PC-3 (cell line): ENCODE measurements at regions not wholly inside any gene's neighbourhood (a gene's known extent, or its start where the extent isn't known, plus 50 kb on each side); places are given as distances from the start of the nearest gene placed in this dataset.

Experiments used
- ATAC-seq: fragments of 200-7000 bp; cut with Tn5 transposase; 2 replicates; pipeline ENCODE4 v1.9.1; 2020; ENCODE audit warnings: mild to moderate bottlenecking, moderate library complexity
- BruUV-seq: library from RNA; stranded (reverse); fragments of 400-500 nt; replicated peaks from 2 replicates; lab custom pipeline; 2021; lab: Mats Ljungman, UMichigan
- CTCF ChIA-PET: fragments of 300-600 bp; sonication (Branson Sonifier 250); formaldehyde crosslinking; loops from one replicate; lab custom pipeline; 2022; ENCODE audit warnings: antibody characterized with exemption; lab: Charles Lee
- POLR2A ChIA-PET: fragments of 300-600 bp; sonication (Branson Sonifier 250); formaldehyde crosslinking; loops from one replicate; lab custom pipeline; 2022; ENCODE audit warnings: antibody characterized with exemption; ENCODE audit not compliant: unreplicated experiment; lab: Charles Lee
- DNase-seq: peaks from one replicate; pipeline ENCODE4 v3.0.0-alpha.2; 2015
- H2AFZ ChIP-seq: fragments of 300-600 bp; sonication (generic); 2 replicates; pipeline ENCODE4 v1.6.0; 2016; ENCODE audit warnings: antibody characterized with exemption, low read length
- H3F3A ChIP-seq: fragments of 300-600 bp; sonication (generic); one replicate; pipeline ENCODE4 v1.6.0; 2017; ENCODE audit warnings: antibody characterized with exemption, low read length, control low read depth, mild to moderate bottlenecking; ENCODE audit not compliant: unreplicated experiment
- H3K27ac ChIP-seq: fragments of 300-600 bp; sonication (generic); 2 replicates; pipeline ENCODE4 v1.5.1; 2016; ENCODE audit warnings: mild to moderate bottlenecking, low read length
- H3K27me3 ChIP-seq: fragments of 300-600 bp; sonication (generic); 2 replicates; pipeline ENCODE4 v1.6.1; 2016; ENCODE audit warnings: low read length, mixed read lengths
- H3K36me3 ChIP-seq: fragments of 300-600 bp; sonication (generic); 2 replicates; pipeline ENCODE4 v1.6.1; 2016; ENCODE audit warnings: low read depth, mixed run types, low read length, mixed read lengths
- H3K4me1 ChIP-seq: fragments of 300-600 bp; sonication (generic); 2 replicates; pipeline ENCODE4 v1.5.1; 2016; ENCODE audit warnings: low read length; ENCODE audit not compliant: insufficient read depth
- H3K4me2 ChIP-seq: fragments of 300-600 bp; sonication (generic); 2 replicates; pipeline ENCODE4 v1.6.0; 2016; ENCODE audit warnings: low read length
- H3K4me3 ChIP-seq: fragments of 300-600 bp; sonication (generic); 2 replicates; pipeline ENCODE4 v1.5.1; 2016; ENCODE audit warnings: mild to moderate bottlenecking, low read length, mixed read lengths
- H3K79me2 ChIP-seq: fragments of 300-600 bp; sonication (generic); 2 replicates; pipeline ENCODE4 v1.6.1; 2017; ENCODE audit warnings: low read length, mixed read lengths
- H3K9ac ChIP-seq: fragments of 300-600 bp; sonication (generic); 2 replicates; pipeline ENCODE4 v1.6.0; 2016; ENCODE audit warnings: mild to moderate bottlenecking, low read length
- H3K9me2 ChIP-seq: fragments of 300-600 bp; sonication (generic); replicated peaks from 2 replicates; pipeline ENCODE4 v1.6.1; 2016; ENCODE audit warnings: mixed run types, low read length, mixed read lengths
- H3K9me3 ChIP-seq: fragments of 300-600 bp; sonication (generic); 2 replicates; pipeline ENCODE4 v1.6.1; 2016; ENCODE audit warnings: low read length, mixed read lengths
- H4K20me1 ChIP-seq: fragments of 300-600 bp; sonication (generic); 2 replicates; pipeline ENCODE4 v1.6.1; 2016; ENCODE audit warnings: low read length, mixed read lengths
- EZH2 ChIP-seq: fragments of 300-600 bp; sonication (generic); IDR thresholded peaks from one replicate; pipeline ENCODE4 v1.6.1; 2017; ENCODE audit warnings: antibody characterized with exemption, mild to moderate bottlenecking, low read length; ENCODE audit not compliant: unreplicated experiment
- EZH2phosphoT487 ChIP-seq: fragments of 300-600 bp; sonication (generic); IDR thresholded peaks from 2 replicates; pipeline ENCODE4 v1.6.1; 2018; ENCODE audit warnings: mild to moderate bottlenecking, antibody characterized with exemption, low read length, borderline replicate concordance
- intact Hi-C: fragments of 100-400 bp; cut with micrococcal nuclease; formaldehyde crosslinking; loops from 2 replicates; pipeline ENCODE4 v1.9.0; 2023
- TF ChIP-seq, protein P1 (sequence below): fragments of 300-600 bp; sonication (generic); conservative IDR thresholded peaks from 2 replicates; pipeline ENCODE4 v1.5.1; 2017; ENCODE audit warnings: antibody characterized with exemption, low read depth, mild to moderate bottlenecking, low read length

DNA sequence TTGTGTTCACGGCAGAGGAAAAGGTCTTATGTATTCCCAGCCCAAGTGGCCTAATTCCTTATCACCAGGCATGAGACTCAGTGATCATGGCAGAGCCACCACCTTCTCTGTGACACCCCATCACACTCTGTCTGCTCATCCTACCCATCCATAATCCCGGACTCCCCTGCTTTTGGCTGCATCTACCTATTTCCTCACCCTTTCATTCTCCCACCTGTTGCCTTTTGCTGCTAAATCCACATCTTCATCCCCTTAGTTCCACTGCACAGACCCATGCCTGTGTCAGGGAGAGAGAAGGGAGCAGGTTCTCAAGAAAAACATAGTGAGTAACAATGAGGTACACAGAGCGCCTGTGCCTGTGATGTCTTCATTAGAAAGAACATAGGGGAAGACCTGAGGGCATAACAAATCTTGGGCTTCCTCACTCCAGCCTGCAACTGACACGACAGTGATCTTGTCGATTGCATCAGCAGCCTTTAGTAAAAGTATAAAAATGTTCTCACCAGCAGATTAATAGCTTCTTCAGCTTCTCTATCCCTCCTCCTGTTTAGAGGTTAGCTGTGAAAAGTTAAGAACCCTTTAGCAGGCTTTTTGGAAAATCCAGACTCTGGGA, 246.5 kb upstream of the SPRED2 start:
- H3F3A ChIP-seq: no peaks in the 10 kb centered on the region
- ATAC-seq (no peak), DNase-seq (no peak)
- no peak overlapping the region for H3K27ac ChIP-seq
- no peak overlapping the region for H2AFZ ChIP-seq
- no peaks in the 10 kb centered on the region for H3K36me3 ChIP-seq
- no peak overlapping the region for H3K4me2 ChIP-seq
- intact Hi-C loops: no loop called here
- TF ChIP-seq EZH2 (no peak), EZH2phosphoT487 (no peak)
- TF ChIP-seq, protein P1, sequence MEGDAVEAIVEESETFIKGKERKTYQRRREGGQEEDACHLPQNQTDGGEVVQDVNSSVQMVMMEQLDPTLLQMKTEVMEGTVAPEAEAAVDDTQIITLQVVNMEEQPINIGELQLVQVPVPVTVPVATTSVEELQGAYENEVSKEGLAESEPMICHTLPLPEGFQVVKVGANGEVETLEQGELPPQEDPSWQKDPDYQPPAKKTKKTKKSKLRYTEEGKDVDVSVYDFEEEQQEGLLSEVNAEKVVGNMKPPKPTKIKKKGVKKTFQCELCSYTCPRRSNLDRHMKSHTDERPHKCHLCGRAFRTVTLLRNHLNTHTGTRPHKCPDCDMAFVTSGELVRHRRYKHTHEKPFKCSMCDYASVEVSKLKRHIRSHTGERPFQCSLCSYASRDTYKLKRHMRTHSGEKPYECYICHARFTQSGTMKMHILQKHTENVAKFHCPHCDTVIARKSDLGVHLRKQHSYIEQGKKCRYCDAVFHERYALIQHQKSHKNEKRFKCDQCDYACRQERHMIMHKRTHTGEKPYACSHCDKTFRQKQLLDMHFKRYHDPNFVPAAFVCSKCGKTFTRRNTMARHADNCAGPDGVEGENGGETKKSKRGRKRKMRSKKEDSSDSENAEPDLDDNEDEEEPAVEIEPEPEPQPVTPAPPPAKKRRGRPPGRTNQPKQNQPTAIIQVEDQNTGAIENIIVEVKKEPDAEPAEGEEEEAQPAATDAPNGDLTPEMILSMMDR: no peak
- H3K9ac ChIP-seq: no peak overlapping the region
- H3K9me2 ChIP-seq: no peaks in the 10 kb centered on the region
- no peaks in the 10 kb centered on the region for H3K9me3 ChIP-seq
- POLR2A ChIA-PET: no interaction called here
- no peaks in the 10 kb centered on the region for H3K79me2 ChIP-seq
- no peak overlapping the region for H3K4me3 ChIP-seq
- CTCF ChIA-PET: no interaction called here
- no peaks in the 10 kb centered on the region for H4K20me1 ChIP-seq
- no peaks in the 10 kb centered on the region for H3K4me1 ChIP-seq
- peaks cover 41% of the 10 kb centered on the region for H3K27me3 ChIP-seq
- BruUV-seq: no TSS peak

DNA sequence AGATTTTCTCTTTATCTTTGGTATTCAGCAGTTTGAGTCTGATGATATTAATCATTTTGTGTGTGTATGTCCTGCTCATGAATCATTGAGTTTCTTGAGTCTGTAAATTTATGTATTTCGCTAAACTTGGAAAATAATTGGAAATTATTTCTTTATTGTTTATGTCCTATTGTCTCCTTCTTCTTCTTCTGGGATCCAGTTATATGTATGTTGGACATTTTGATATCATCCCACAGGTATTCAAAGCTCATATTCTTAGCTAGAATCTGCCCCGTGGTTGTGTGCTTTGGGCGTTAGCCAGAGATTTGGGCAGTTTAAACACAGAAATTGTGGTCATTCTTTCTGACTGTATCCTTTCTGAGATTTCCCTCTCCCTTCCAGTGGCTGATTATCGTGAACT, 243.0 kb upstream of the SPRED2 start:
- ChIA-PET CTCF (no interaction called here), POLR2A (no interaction called here)
- H3K9me2 ChIP-seq: no peaks in the 10 kb centered on the region
- no peak for DNase-seq
- H2AFZ ChIP-seq: no peak overlapping the region
- H3K4me3 ChIP-seq: no peak overlapping the region
- H3K9ac ChIP-seq: no peak overlapping the region
- no peak overlapping the region for H3K27ac ChIP-seq
- no peaks in the 10 kb centered on the region for H3K36me3 ChIP-seq
- no peak for ATAC-seq
- H3K79me2 ChIP-seq: no peaks in the 10 kb centered on the region
- H3K9me3 ChIP-seq: no peaks in the 10 kb centered on the region
- H3K4me1 ChIP-seq: no peaks in the 10 kb centered on the region
- intact Hi-C loops: no loop called here
- TF ChIP-seq EZH2 (no peak), EZH2phosphoT487 (no peak)
- TF ChIP-seq, protein P1: no peak
- H3K27me3 ChIP-seq: peaks cover 25% of the 10 kb centered on the region
- no peaks in the 10 kb centered on the region for H4K20me1 ChIP-seq
- H3K4me2 ChIP-seq: no peak overlapping the region
- H3F3A ChIP-seq: no peaks in the 10 kb centered on the region
- BruUV-seq: no TSS peak

DNA sequence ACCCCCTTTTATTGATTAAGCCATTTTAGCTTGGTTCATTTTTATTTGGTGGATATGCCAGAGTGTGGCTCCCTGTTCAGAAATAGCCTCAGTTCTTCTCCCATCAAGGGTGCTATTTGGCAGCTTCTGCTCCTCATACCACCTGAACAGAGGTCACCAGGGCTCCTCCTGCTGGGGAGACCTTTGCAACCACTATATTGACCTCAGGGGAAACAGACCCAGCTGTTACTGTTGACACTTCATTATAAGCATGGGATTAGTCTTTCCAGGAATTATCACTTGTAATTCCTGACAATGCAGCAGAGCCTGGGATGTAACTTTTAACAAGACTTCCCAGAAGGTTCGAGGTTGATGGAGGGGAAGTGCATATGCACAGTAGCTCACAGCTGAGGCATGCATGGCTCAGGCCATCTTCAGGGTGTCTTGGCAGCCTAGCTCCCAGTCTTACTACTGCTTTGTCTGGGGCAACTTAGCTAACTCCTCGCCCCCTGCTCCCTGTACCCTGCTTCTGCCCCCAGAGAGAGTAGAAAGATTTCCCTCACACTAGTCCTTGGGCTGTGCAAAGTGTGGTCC, 239.4 kb upstream of the SPRED2 start:
- 0 out of 2 replicates have a peak, but pooled peaks cover 5% of the 10 kb centered on the region for H3K9me3 ChIP-seq
- no peak overlapping the region for H2AFZ ChIP-seq
- ATAC-seq (no peak), DNase-seq (no peak)
- no peak overlapping the region for H3K4me2 ChIP-seq
- POLR2A ChIA-PET: no interaction called here
- H3K27me3 ChIP-seq: no peaks in the 10 kb centered on the region
- no peaks in the 10 kb centered on the region for H3K9me2 ChIP-seq
- H3K36me3 ChIP-seq: no peaks in the 10 kb centered on the region
- H3K27ac ChIP-seq: no peak overlapping the region
- TF ChIP-seq EZH2phosphoT487 (no peak), EZH2 (no peak)
- TF ChIP-seq, protein P1: no peak
- no TSS peak for BruUV-seq
- intact Hi-C loops: no loop called here
- CTCF ChIA-PET: no interaction called here
- H3K79me2 ChIP-seq: no peaks in the 10 kb centered on the region
- no peaks in the 10 kb centered on the region for H3K4me1 ChIP-seq
- no peak overlapping the region for H3K4me3 ChIP-seq
- H4K20me1 ChIP-seq: no peaks in the 10 kb centered on the region
- no peaks in the 10 kb centered on the region for H3F3A ChIP-seq
- H3K9ac ChIP-seq: no peak overlapping the region
